Coronary artery (tissue), 2 donors: ENCODE measurements at regions not wholly inside any gene's neighbourhood (a gene's known extent, or its start where the extent isn't known, plus 50 kb on each side); places are given as distances from the start of the nearest gene placed in this dataset.

Experiments
- DNase-seq: peaks from one replicate; pipeline ENCODE4 v3.0.0-alpha.2; 2017; ENCODE audit warnings: low spot score
- H3K27ac ChIP-seq, 2 donors: fragments of 200-600 bp; sonication (generic); one replicate each; pipeline ENCODE4 v1.5.1; 2016 to 2019
- H3K4me3 ChIP-seq: fragments of 200-600 bp; sonication (generic); 2 replicates; pipeline ENCODE4 v1.5.1; 2016; ENCODE audit warnings: mild to moderate bottlenecking, moderate library complexity
- CTCF ChIP-seq: fragments of 200-600 bp; sonication (generic); IDR thresholded peaks from one replicate; pipeline ENCODE4 v1.5.1; 2019; ENCODE audit warnings: antibody characterized with exemption

- H3K27ac ChIP-seq = no peak overlapping the region
- TF ChIP-seq CTCF = no peak
- no peak for DNase-seq
- no peak overlapping the region for H3K4me3 ChIP-seq
Observed at GRCh38 chr13:107994137-107994536, 221.2 kb downstream of the LIG4 start.

GRCh38 chr13:107993239-107993949, 221.9 kb downstream of the LIG4 start:
- TF ChIP-seq CTCF = no peak
- no peak for DNase-seq
- no peak overlapping the region for H3K4me3 ChIP-seq
- H3K27ac ChIP-seq = no peak overlapping the region

GRCh38 chr13:107992542-107992941, 222.8 kb downstream of the LIG4 start:
- no peak for TF ChIP-seq CTCF
- Histone ChIP-seq H3K27ac (no peak overlapping the region), H3K4me3 (no peak overlapping the region)
- DNase-seq = no peak

- TF ChIP-seq CTCF = no peak
- no peak for DNase-seq
- no peak overlapping the region for H3K4me3 ChIP-seq
- H3K27ac ChIP-seq = no peak overlapping the region
Observed at GRCh38 chr13:107977071-107977574, 238.2 kb downstream of the LIG4 start.

GRCh38 chr13:107976628-107977027, 238.7 kb downstream of the LIG4 start:
- Histone ChIP-seq H3K4me3 (no peak overlapping the region), H3K27ac (no peak overlapping the region)
- no peak for DNase-seq
- no peak for TF ChIP-seq CTCF

GRCh38 chr13:107974409-107974808, 240.9 kb downstream of the LIG4 start:
- Histone ChIP-seq H3K27ac (no peak overlapping the region), H3K4me3 (no peak overlapping the region)
- TF ChIP-seq CTCF = no peak
- DNase-seq = no peak

GRCh38 chr13:107969546-107969945, 245.8 kb downstream of the LIG4 start:
- no peak for DNase-seq
- Histone ChIP-seq H3K27ac (no peak overlapping the region), H3K4me3 (no peak overlapping the region)
- no peak for TF ChIP-seq CTCF
